ENCODE measurements at regions not wholly inside any gene's neighbourhood (a gene's known extent, or its start where the extent isn't known, plus 50 kb on each side); places are given as distances from the start of the nearest gene placed in this dataset.

DNA sequence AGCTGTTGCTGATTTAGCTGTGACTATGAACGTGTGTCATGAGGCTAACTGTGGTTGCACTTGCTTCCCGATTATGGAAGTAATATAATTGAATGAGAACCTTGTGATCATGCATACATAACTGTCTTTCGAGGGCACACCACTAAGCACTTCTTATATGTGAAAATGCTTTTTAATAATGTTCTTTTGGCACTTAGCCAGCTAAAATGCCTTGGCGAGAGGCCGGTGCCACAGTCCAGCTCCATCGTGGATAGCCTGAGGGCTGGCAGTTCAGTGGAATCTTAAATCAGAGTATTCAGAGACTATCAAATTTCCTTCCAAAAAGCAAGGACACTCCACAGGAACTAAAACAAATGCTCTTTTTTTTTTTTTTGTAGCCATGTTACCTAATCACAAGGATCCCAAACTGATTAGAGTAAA is 161.6 kb upstream of the FRMD4B start:
- no peaks in the 10 kb centered on the region for H3K36me3 ChIP-seq
- H3K27ac ChIP-seq = no peak overlapping the region
- peaks cover 22% of the 10 kb centered on the region for H3K27me3 ChIP-seq
- H3K9me3 ChIP-seq = no peaks in the 10 kb centered on the region
- TF ChIP-seq, protein P1, sequence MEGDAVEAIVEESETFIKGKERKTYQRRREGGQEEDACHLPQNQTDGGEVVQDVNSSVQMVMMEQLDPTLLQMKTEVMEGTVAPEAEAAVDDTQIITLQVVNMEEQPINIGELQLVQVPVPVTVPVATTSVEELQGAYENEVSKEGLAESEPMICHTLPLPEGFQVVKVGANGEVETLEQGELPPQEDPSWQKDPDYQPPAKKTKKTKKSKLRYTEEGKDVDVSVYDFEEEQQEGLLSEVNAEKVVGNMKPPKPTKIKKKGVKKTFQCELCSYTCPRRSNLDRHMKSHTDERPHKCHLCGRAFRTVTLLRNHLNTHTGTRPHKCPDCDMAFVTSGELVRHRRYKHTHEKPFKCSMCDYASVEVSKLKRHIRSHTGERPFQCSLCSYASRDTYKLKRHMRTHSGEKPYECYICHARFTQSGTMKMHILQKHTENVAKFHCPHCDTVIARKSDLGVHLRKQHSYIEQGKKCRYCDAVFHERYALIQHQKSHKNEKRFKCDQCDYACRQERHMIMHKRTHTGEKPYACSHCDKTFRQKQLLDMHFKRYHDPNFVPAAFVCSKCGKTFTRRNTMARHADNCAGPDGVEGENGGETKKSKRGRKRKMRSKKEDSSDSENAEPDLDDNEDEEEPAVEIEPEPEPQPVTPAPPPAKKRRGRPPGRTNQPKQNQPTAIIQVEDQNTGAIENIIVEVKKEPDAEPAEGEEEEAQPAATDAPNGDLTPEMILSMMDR (IDR thresholded peaks at IDR 0.05) = no peak
- peaks cover 0 to 4% of the 10 kb centered on the region in 2 experiments for H3K4me1 ChIP-seq (ENCODE audit: control insufficient read depth in 1 of 2, insufficient read depth in 1 of 2, low read depth in 1 of 2, low read length in 1 of 2)
- no peak overlapping the region for H3K4me3 ChIP-seq (ENCODE audit: low read depth in 1 of 2, low read length in 1 of 2)

DNA sequence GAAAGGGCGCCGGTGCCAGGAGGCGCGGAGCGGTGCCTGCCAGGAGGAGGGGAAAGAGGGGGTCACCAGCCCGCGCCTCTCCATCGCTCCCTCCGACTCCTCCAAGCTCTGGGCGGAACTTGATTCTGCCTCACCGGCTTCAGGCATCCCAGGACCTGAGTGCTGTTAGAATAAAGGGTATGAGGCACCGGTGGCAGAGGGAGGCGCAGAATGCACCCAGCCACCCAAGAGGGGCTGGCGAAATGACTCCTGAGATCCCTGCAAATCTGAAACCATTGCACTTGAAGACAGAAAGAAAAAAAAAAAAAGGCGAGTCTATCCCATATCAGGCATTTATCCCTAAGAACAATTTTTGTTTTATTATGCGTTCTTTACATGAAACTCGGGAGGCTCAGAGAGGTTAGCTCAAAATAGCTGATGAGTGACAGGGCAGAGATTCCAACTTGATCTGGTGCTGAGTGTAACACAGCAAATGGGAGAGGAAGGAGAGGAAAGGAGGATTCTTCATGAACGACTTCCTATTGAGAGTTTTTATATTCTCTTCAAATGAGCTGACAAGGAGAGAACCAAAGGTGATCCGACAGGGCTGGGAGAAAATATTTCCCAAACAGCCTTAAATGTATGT is 157.0 kb upstream of the FRMD4B start:
- H3K27ac ChIP-seq = no peak overlapping the region
- H3K36me3 ChIP-seq = no peaks in the 10 kb centered on the region
- H3K27me3 ChIP-seq = peaks cover 65% of the 10 kb centered on the region
- TF ChIP-seq, protein P1 (IDR thresholded peaks at IDR 0.05) = no peak
- peak overlapping the region in 1 of 2 experiments; percentile 20 for H3K4me3 ChIP-seq (ENCODE audit: low read depth in 1 of 2, low read length in 1 of 2)
- peaks cover 13 to 23% of the 10 kb centered on the region in 2 experiments for H3K4me1 ChIP-seq (ENCODE audit: control insufficient read depth in 1 of 2, insufficient read depth in 1 of 2, low read depth in 1 of 2, low read length in 1 of 2)
- H3K9me3 ChIP-seq = no peaks in the 10 kb centered on the region

DNA sequence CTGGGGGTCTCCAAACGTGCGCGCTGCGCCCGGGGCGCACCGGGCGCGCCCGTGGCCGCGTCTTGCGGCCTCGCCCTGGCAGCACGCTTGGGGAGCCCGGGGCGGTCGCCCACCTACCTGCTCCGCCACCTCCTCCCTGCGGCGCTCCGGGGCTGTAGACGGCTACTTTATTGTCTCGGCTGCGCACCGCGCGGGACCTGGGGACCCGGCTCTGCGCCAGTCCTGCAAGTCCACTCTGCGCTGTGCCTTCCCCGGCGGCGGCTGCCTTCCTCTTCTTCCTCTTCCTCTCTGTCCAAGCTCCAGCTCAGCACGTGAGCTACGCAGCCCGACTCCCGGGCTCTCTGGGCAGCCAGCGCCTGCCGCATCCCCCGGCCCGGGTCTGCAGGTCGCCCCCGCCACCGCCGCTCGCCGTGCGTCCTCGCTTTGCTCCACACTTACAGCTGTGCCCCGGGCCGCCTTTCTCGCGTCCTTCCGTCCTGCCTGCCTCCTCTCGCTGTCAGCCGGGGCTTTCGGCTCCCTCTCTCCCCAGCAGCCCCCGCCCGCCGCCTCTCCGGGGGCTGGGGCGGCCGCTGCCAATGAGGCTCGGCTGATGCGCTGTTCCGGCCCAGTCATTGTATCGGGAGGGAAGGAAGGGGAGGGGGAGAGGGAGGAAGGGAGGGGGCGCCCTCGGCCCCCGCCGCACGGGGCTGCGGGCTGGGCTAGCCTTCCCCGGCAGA is 156.4 kb upstream of the FRMD4B start:
- peaks cover 71% of the 10 kb centered on the region for H3K27me3 ChIP-seq
- no peaks in the 10 kb centered on the region for H3K36me3 ChIP-seq
- no peaks in the 10 kb centered on the region for H3K9me3 ChIP-seq
- no peak overlapping the region for H3K27ac ChIP-seq
- H3K4me1 ChIP-seq (ENCODE audit: control insufficient read depth in 1 of 2, insufficient read depth in 1 of 2, low read depth in 1 of 2, low read length in 1 of 2) = peaks cover 13 to 23% of the 10 kb centered on the region in 2 experiments
- H3K4me3 ChIP-seq (ENCODE audit: low read depth in 1 of 2, low read length in 1 of 2) = peak overlapping the region in 1 of 2 experiments; percentile 20
- TF ChIP-seq, protein P1 (IDR thresholded peaks at IDR 0.05) = no peak

DNA sequence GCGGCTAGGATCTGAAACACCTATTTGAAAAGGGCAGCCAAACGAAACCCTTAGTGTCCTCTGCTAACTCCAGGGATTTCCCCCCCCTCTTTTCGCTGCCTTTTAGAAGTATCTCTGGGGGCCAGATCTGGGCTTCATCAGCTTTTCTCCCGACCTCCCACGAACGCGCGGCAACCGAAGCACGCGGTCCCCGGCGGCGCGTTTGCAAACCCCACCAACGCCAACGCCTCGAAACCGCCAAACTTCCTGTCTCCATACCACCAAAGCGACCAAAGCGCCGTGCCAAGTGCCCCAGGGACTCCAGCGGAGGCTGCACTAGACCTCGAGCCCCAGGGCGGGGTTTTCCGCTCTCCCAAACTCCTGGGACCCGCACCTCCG is 155.8 kb upstream of the FRMD4B start:
- TF ChIP-seq, protein P1 (IDR thresholded peaks at IDR 0.05) = no peak
- H3K27ac ChIP-seq = no peak overlapping the region
- H3K4me3 ChIP-seq (ENCODE audit: low read depth in 1 of 2, low read length in 1 of 2) = peak overlapping the region in 1 of 2 experiments; percentile 20
- no peaks in the 10 kb centered on the region for H3K36me3 ChIP-seq
- H3K4me1 ChIP-seq (ENCODE audit: control insufficient read depth in 1 of 2, insufficient read depth in 1 of 2, low read depth in 1 of 2, low read length in 1 of 2) = peaks cover 13 to 23% of the 10 kb centered on the region in 2 experiments
- peaks cover 71% of the 10 kb centered on the region for H3K27me3 ChIP-seq
- H3K9me3 ChIP-seq = no peaks in the 10 kb centered on the region

DNA sequence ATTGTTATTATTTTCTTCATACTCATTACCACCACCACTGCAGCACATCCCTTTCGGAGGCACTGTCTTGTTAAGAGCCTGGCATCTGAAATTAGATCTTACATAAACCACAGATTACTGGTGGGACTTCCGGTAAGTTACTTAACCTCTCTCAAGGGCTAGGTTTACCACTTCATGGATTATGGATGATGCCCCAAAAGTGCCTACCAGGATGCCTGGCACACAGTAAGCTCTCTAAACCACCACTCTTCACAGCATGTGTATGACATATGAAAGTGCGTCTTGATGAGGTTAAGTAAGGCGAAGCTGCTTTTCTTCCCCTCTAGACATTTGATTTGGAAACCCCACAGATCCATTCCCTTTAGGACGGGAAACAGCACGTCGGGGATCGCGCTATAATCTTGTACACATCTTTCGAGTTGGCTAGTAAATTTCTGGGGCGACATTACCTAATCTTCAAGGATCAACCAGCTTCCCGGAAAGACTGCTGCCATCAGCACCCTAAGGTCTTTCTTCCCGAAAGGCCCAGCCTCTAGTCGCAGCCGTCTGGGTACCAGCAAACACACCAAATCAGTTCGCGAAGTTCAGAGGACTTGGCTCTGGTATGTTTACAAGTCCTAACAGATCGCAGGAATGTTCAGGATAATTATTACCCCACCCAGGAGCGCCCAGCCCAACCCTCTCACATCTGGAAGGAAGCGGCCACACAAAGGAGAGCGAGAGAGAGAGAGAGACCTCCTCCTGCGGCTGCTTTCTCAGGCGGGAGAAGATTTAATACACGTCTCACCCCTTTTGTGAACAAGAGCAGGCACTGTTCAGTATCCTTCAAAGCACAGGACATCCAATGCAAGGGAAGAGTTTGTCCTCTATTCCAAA is 155.1 kb upstream of the FRMD4B start:
- Histone ChIP-seq H3K36me3 (no peaks in the 10 kb centered on the region), H3K4me3 (ENCODE audit: low read depth in 1 of 2, low read length in 1 of 2) (no peak overlapping the region), H3K4me1 (ENCODE audit: control insufficient read depth in 1 of 2, insufficient read depth in 1 of 2, low read depth in 1 of 2, low read length in 1 of 2) (peaks cover 13 to 23% of the 10 kb centered on the region in 2 experiments), H3K27me3 (peaks cover 71% of the 10 kb centered on the region), H3K27ac (no peak overlapping the region), H3K9me3 (no peaks in the 10 kb centered on the region)
- TF ChIP-seq, protein P1 (IDR thresholded peaks at IDR 0.05) = no peak

Data from neutrophil (primary cell).